ENCODE measurements at regions not wholly inside any gene's neighbourhood (a gene's known extent, or its start where the extent isn't known, plus 50 kb on each side); places are given as distances from the start of the nearest gene placed in this dataset.

DNA sequence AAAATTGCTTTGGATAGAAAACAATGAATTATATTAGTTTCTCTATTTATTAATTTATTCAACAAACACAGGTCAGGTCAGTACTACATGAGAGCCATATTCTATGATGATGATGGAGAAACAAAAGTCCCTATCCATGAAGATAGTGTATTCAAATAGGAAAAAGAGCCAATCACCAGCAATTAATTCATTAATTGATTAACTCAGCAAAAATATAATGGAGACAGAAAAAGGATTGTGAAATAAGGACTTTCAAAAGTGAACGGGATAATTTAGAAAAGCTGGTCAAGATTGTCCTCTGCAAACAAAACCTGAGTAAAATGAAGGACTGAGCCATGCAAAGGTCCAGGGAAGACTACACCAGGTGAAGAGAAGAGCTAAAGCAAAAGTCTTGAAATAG is 1517.7 kb upstream of the CDH8 start:
- TF ChIP-seq, protein P1, sequence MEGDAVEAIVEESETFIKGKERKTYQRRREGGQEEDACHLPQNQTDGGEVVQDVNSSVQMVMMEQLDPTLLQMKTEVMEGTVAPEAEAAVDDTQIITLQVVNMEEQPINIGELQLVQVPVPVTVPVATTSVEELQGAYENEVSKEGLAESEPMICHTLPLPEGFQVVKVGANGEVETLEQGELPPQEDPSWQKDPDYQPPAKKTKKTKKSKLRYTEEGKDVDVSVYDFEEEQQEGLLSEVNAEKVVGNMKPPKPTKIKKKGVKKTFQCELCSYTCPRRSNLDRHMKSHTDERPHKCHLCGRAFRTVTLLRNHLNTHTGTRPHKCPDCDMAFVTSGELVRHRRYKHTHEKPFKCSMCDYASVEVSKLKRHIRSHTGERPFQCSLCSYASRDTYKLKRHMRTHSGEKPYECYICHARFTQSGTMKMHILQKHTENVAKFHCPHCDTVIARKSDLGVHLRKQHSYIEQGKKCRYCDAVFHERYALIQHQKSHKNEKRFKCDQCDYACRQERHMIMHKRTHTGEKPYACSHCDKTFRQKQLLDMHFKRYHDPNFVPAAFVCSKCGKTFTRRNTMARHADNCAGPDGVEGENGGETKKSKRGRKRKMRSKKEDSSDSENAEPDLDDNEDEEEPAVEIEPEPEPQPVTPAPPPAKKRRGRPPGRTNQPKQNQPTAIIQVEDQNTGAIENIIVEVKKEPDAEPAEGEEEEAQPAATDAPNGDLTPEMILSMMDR (IDR thresholded peaks at IDR 0.05; ENCODE audit: insufficient read depth, low read length) = no peak
- TF ChIP-seq, protein P2, sequence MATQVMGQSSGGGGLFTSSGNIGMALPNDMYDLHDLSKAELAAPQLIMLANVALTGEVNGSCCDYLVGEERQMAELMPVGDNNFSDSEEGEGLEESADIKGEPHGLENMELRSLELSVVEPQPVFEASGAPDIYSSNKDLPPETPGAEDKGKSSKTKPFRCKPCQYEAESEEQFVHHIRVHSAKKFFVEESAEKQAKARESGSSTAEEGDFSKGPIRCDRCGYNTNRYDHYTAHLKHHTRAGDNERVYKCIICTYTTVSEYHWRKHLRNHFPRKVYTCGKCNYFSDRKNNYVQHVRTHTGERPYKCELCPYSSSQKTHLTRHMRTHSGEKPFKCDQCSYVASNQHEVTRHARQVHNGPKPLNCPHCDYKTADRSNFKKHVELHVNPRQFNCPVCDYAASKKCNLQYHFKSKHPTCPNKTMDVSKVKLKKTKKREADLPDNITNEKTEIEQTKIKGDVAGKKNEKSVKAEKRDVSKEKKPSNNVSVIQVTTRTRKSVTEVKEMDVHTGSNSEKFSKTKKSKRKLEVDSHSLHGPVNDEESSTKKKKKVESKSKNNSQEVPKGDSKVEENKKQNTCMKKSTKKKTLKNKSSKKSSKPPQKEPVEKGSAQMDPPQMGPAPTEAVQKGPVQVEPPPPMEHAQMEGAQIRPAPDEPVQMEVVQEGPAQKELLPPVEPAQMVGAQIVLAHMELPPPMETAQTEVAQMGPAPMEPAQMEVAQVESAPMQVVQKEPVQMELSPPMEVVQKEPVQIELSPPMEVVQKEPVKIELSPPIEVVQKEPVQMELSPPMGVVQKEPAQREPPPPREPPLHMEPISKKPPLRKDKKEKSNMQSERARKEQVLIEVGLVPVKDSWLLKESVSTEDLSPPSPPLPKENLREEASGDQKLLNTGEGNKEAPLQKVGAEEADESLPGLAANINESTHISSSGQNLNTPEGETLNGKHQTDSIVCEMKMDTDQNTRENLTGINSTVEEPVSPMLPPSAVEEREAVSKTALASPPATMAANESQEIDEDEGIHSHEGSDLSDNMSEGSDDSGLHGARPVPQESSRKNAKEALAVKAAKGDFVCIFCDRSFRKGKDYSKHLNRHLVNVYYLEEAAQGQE (IDR thresholded peaks at IDR 0.05; ENCODE audit: insufficient replicate concordance, low read depth) = no peak

Measured in HL-60 (cell line).